Activated T-helper 2 cell treated with anti-CD3 and anti-CD28 coated beads, Interferon-gamma antibody, Interleukin-2, Interleukin-4, amounts not matched to agents 10 μg/mL and 5 μg/mL and 100 μg/mL, durations not matched to agents 14 hours and 24 hours and 36 hours (primary cell): ENCODE measurements at regions not wholly inside any gene's neighbourhood (a gene's known extent, or its start where the extent isn't known, plus 50 kb on each side); places are given as distances from the start of the nearest gene placed in this dataset.
"Not testable (repeated sequence)": the region's sequence is repeated elsewhere in the genome, so short reads cannot be mapped to it uniquely, and the experiment has no call there.

Experiments used
- DNase-seq: peaks from one replicate; pipeline ENCODE4 v3.0.0; 2021; ENCODE audit warnings: low spot score
- H3K27ac Mint-ChIP-seq: one replicate; pipeline ENCODE4 v1.8.0; 2021; ENCODE audit warnings: mixed read lengths
- H3K27me3 Mint-ChIP-seq: one replicate; pipeline ENCODE4 v1.8.0; 2021; ENCODE audit warnings: low read depth, mixed read lengths
- H3K36me3 Mint-ChIP-seq: one replicate; pipeline ENCODE4 v1.8.0; 2021; ENCODE audit warnings: low read depth, mixed read lengths
- H3K4me1 Mint-ChIP-seq: one replicate; pipeline ENCODE4 v1.8.0; 2021; ENCODE audit warnings: low read depth, mixed read lengths
- H3K4me3 Mint-ChIP-seq: one replicate; pipeline ENCODE4 v1.8.0; 2021; ENCODE audit warnings: low read depth, mild to moderate bottlenecking, moderate library complexity, mixed read lengths
- H3K9me3 Mint-ChIP-seq: one replicate; pipeline ENCODE4 v1.8.0; 2021; ENCODE audit warnings: mixed read lengths
- intact Hi-C: fragments of 100-400 bp; cut with micrococcal nuclease; formaldehyde crosslinking; loops from one replicate; pipeline ENCODE4 v1.15.1; 2023

GRCh38 chr11:80284946-80285785 is 844.3 kb upstream of the TENM4 start:
- intact Hi-C loops = no loop called here
- no peak for DNase-seq
- peaks cover 13% of the 10 kb centered on the region for H3K9me3 Mint-ChIP-seq

GRCh38 chr11:80282643-80283042 is 841.8 kb upstream of the TENM4 start:
- Mint-ChIP-seq H3K4me3 (no peak overlapping the region), H3K27me3 (no peaks in the 10 kb centered on the region), H3K27ac (no peak overlapping the region), H3K4me1 (no peaks in the 10 kb centered on the region), H3K36me3 (no peaks in the 10 kb centered on the region), H3K9me3 (peaks cover 9% of the 10 kb centered on the region)
- intact Hi-C loops = no loop called here
- no peak for DNase-seq

More at GRCh38 chr11:80284946-80285785, 844.3 kb upstream of the TENM4 start:
- Mint-ChIP-seq H3K27ac (no peak overlapping the region), H3K27me3 (no peaks in the 10 kb centered on the region), H3K36me3 (no peaks in the 10 kb centered on the region), H3K4me3 (no peak overlapping the region), H3K4me1 (no peaks in the 10 kb centered on the region)

- Mint-ChIP-seq H3K4me1 (no peaks in the 10 kb centered on the region), H3K4me3 (no peak overlapping the region), H3K9me3 (peaks cover 9% of the 10 kb centered on the region), H3K36me3 (no peaks in the 10 kb centered on the region), H3K27ac (no peak overlapping the region), H3K27me3 (no peaks in the 10 kb centered on the region)
- intact Hi-C loops = no loop called here
- no peak for DNase-seq
Measured at GRCh38 chr11:80281194-80281593, 840.4 kb upstream of the TENM4 start.

DNA sequence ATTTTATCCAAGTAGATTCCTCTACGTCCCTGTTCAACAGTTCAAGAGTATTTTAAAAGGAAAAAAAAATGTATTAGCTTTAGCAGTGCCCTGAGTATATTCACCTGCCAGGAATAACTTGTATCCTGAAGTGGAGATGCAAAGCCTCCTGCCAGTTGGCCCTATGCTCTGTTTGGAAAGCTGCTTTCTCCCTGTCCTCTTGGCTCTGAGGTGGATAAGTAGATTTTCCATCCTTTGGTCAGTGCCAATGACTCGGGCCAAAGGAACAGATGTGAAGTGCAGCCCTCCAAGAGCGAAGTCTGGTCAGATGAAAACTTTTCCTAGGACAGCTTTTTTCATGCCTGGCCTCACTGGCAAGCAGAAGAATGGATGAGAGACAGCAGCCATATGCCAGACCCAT is 839.9 kb upstream of the TENM4 start:
- no peak for DNase-seq
- H3K4me3 Mint-ChIP-seq = no peak overlapping the region
- H3K4me1 Mint-ChIP-seq = no peaks in the 10 kb centered on the region
- no peaks in the 10 kb centered on the region for H3K27me3 Mint-ChIP-seq
- no peaks in the 10 kb centered on the region for H3K36me3 Mint-ChIP-seq
- no peak overlapping the region for H3K27ac Mint-ChIP-seq
- H3K9me3 Mint-ChIP-seq = peaks cover 14% of the 10 kb centered on the region
- intact Hi-C loops = no loop called here

- H3K27me3 Mint-ChIP-seq = no peaks in the 10 kb centered on the region
- no peaks in the 10 kb centered on the region for H3K4me1 Mint-ChIP-seq
- no peaks in the 10 kb centered on the region for H3K36me3 Mint-ChIP-seq
- intact Hi-C loops = no loop called here
- H3K27ac Mint-ChIP-seq = no peak overlapping the region
- no peak for DNase-seq
- H3K4me3 Mint-ChIP-seq = no peak overlapping the region
- H3K9me3 Mint-ChIP-seq = peaks cover 15% of the 10 kb centered on the region
Measured at GRCh38 chr11:80261776-80262175, 820.9 kb upstream of the TENM4 start.

GRCh38 chr11:80257319-80258015 is 816.6 kb upstream of the TENM4 start:
- H3K36me3 Mint-ChIP-seq, intact Hi-C loops, H3K4me1 Mint-ChIP-seq, H3K27ac Mint-ChIP-seq, H3K27me3 Mint-ChIP-seq, DNase-seq, H3K4me3 Mint-ChIP-seq: not testable (repeated sequence)
- peaks cover 15% of the 10 kb centered on the region for H3K9me3 Mint-ChIP-seq

DNA sequence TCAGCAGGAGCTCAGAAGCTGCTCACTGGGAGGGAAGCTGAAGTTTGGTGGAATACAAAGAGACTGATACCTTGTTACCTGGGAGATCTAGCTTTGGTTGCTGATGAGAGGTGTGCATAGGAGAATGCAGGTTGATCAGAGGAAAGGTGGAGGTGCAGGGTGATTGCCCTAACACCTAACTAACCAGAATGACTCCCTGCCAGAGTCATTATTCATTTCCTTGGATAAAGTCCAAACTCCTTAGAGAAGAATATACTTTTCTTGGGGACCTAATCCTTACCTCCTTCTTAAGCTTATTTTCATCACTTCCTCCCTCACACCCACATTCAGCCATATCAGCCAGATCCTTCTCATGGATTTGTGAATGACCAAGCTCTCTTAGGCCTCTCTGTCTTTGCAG is 814.2 kb upstream of the TENM4 start:
- intact Hi-C loops = no loop called here
- H3K27ac Mint-ChIP-seq = no peak overlapping the region
- H3K4me1 Mint-ChIP-seq = no peaks in the 10 kb centered on the region
- no peak overlapping the region for H3K4me3 Mint-ChIP-seq
- no peaks in the 10 kb centered on the region for H3K27me3 Mint-ChIP-seq
- H3K36me3 Mint-ChIP-seq = no peaks in the 10 kb centered on the region
- peaks cover 18% of the 10 kb centered on the region for H3K9me3 Mint-ChIP-seq
- no peak for DNase-seq

GRCh38 chr11:80241766-80242165 is 800.9 kb upstream of the TENM4 start:
- peaks cover 41% of the 10 kb centered on the region for H3K9me3 Mint-ChIP-seq
- H3K27ac Mint-ChIP-seq = no peak overlapping the region
- no peaks in the 10 kb centered on the region for H3K36me3 Mint-ChIP-seq
- no peaks in the 10 kb centered on the region for H3K4me1 Mint-ChIP-seq
- no peaks in the 10 kb centered on the region for H3K27me3 Mint-ChIP-seq
- no peak for DNase-seq
- intact Hi-C loops = no loop called here
- no peak overlapping the region for H3K4me3 Mint-ChIP-seq

DNA sequence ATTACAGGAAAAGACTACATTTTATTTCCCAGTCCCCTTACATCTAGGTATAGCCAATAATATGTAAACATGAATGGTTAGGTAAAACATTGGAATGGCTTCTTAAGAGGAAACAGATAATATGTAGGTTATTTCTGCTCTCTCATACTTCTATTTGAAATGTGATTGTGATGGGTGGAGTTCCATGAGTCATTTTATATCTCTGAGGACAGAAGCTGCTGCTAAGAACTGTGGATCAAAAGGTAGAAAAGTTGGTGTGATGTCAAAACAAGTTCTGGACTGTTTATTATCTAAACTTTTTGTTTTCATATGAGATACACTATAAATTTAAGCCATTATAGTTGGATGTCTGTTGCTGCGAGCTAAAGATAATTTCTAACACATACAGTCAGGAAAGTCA is 799.4 kb upstream of the TENM4 start:
- Mint-ChIP-seq H3K9me3 (peaks cover 38% of the 10 kb centered on the region), H3K4me1 (no peaks in the 10 kb centered on the region), H3K27me3 (no peaks in the 10 kb centered on the region), H3K36me3 (no peaks in the 10 kb centered on the region), H3K27ac (no peak overlapping the region), H3K4me3 (no peak overlapping the region)
- DNase-seq = no peak
- intact Hi-C loops = no loop called here

GRCh38 chr11:80239217-80239616 is 798.4 kb upstream of the TENM4 start:
- Mint-ChIP-seq H3K4me3 (no peak overlapping the region), H3K27me3 (no peaks in the 10 kb centered on the region), H3K27ac (no peak overlapping the region), H3K4me1 (no peaks in the 10 kb centered on the region), H3K9me3 (peaks cover 45% of the 10 kb centered on the region), H3K36me3 (no peaks in the 10 kb centered on the region)
- no peak for DNase-seq
- intact Hi-C loops = no loop called here

DNA sequence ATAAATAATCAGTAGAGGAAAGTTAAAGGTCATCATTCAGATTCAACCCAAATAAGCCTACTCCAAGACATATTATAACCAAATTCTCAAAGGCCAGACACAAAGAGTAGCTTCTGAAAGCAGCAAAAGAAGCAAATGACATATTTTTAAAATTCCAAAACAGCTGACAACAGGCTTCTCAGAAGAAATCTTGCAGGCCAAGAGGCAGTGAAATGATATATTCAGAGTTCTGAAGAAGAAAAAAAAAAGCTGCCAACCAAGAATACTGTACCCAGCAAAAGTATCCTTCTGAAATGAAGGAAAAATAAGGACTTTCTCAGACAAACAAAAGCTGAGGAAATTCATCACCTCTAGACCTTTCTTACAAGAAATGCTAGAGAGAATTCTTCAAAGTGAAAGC is 787.1 kb upstream of the TENM4 start:
- Mint-ChIP-seq H3K4me3 (no peak overlapping the region), H3K9me3 (peaks cover 69% of the 10 kb centered on the region), H3K4me1 (no peaks in the 10 kb centered on the region), H3K27ac (no peak overlapping the region), H3K36me3 (no peaks in the 10 kb centered on the region), H3K27me3 (no peaks in the 10 kb centered on the region)
- intact Hi-C loops = no loop called here
- DNase-seq = no peak

DNA sequence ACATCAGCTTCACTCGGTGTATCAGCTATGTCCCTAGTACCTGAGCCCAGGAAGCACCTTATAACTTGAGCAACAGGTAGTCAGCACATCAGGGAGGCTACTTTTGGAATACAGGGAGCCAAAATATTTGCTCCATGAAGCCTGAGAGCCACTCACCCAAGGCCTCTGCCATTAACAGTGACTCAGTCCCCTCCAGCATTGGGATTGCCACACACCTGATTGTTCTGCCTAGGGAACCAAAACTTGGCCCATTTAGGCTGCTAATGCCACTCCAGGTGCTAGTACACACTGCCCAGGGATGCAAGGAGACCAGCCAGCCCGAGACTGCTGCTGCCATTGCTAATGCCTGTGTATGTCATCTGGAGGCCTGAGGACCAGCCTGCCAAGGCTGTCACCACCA is 773.6 kb upstream of the TENM4 start:
- intact Hi-C loops = no loop called here
- no peaks in the 10 kb centered on the region for H3K4me1 Mint-ChIP-seq
- no peak for DNase-seq
- no peaks in the 10 kb centered on the region for H3K27me3 Mint-ChIP-seq
- H3K36me3 Mint-ChIP-seq = no peaks in the 10 kb centered on the region
- H3K4me3 Mint-ChIP-seq = no peak overlapping the region
- no peak overlapping the region for H3K27ac Mint-ChIP-seq
- peaks cover 41% of the 10 kb centered on the region for H3K9me3 Mint-ChIP-seq

DNA sequence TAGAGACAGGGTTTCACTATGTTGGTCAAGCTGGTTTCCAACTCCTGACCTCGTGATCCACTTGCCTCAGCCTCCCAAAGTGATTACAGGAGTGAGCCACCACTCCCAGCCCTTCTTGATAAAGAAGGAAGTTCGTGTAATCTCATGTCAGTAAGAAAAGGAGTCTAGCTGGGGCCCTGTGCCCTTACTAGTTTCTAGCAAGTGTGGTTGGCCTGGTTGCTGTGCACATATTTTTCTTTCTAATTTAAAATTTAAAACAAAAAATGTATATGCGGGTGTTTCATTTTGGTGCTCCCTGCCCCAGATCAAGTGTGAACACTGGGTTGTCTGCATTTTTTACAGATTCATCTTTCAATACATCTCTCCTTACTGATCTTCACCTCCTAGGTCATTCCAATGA is 770.8 kb upstream of the TENM4 start:
- no peak for DNase-seq
- Mint-ChIP-seq H3K36me3 (no peaks in the 10 kb centered on the region), H3K27ac (no peak overlapping the region), H3K4me3 (no peak overlapping the region), H3K27me3 (no peaks in the 10 kb centered on the region), H3K4me1 (no peaks in the 10 kb centered on the region), H3K9me3 (peaks cover 42% of the 10 kb centered on the region)
- intact Hi-C loops = no loop called here
